SK-N-MC (cell line): ENCODE measurements at regions not wholly inside any gene's neighbourhood (a gene's known extent, or its start where the extent isn't known, plus 50 kb on each side); places are given as distances from the start of the nearest gene placed in this dataset.

ENCODE experiments used
- EZH2 ChIP-seq: fragments of 200-600 bp; sonication (generic); IDR thresholded peaks from one replicate; pipeline ENCODE4 v1.6.1; 2017; ENCODE audit warnings: antibody characterized with exemption
- POLR2AphosphoS5 ChIP-seq: IDR thresholded peaks from 2 replicates; pipeline ENCODE4 v1.6.1; 2012; ENCODE audit warnings: mild to moderate bottlenecking, low read depth, low read length, borderline replicate concordance

GRCh38 chr20:43295263-43295662 is 105.6 kb upstream of the PTPRT start:
- TF ChIP-seq POLR2AphosphoS5, result no peak
- no peak for TF ChIP-seq EZH2
